ENCODE measurements at regions not wholly inside any gene's neighbourhood (a gene's known extent, or its start where the extent isn't known, plus 50 kb on each side); places are given as distances from the start of the nearest gene placed in this dataset.

DNA sequence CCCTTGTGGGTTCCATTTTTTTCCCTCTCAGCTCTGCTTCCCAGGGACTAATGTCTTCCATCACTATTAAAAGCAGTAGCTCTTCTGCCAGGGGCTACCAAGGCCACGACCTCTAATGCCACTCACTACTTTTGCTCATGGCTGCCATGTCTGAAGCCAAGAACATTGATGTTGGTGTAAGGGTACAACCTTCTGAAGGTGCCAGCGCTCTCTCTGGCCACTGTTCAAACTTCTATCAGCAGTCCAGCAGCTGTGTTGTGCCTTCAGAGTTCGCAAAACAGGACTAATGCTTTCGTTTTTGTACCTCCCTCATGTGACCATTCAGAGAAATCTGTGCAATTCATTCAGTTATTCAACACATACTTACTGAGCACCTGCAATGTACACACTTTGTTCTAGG is 121.5 kb upstream of the ENPEP start:
- H3K4me1 ChIP-seq = peaks cover 0 to 6% (median 0%) of the 10 kb centered on the region in 12 donors
- DNase-seq (no peak), ATAC-seq (peak in 1 of 4 donors; percentile 20)
- H3K36me3 ChIP-seq = no peaks in the 10 kb centered on the region
- intact Hi-C loops (cut with DNase I) = no loop called here
- H3K27me3 ChIP-seq = no peaks in the 10 kb centered on the region
- H3K9me3 ChIP-seq = no peaks in the 10 kb centered on the region
- TF ChIP-seq, protein P1, sequence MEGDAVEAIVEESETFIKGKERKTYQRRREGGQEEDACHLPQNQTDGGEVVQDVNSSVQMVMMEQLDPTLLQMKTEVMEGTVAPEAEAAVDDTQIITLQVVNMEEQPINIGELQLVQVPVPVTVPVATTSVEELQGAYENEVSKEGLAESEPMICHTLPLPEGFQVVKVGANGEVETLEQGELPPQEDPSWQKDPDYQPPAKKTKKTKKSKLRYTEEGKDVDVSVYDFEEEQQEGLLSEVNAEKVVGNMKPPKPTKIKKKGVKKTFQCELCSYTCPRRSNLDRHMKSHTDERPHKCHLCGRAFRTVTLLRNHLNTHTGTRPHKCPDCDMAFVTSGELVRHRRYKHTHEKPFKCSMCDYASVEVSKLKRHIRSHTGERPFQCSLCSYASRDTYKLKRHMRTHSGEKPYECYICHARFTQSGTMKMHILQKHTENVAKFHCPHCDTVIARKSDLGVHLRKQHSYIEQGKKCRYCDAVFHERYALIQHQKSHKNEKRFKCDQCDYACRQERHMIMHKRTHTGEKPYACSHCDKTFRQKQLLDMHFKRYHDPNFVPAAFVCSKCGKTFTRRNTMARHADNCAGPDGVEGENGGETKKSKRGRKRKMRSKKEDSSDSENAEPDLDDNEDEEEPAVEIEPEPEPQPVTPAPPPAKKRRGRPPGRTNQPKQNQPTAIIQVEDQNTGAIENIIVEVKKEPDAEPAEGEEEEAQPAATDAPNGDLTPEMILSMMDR (IDR thresholded peaks at IDR 0.05) = no peak
- no peak for TF ChIP-seq POLR2A (IDR thresholded peaks at IDR 0.05)
- peak overlapping the region in 1 of 12 donors; percentile 13 for H3K4me3 ChIP-seq
- WGBS, 4 donors = 32 to 62% (median 55%) methylated on average over 4 of the region's 4 CpGs
- no peak overlapping the region for H3K27ac ChIP-seq

DNA sequence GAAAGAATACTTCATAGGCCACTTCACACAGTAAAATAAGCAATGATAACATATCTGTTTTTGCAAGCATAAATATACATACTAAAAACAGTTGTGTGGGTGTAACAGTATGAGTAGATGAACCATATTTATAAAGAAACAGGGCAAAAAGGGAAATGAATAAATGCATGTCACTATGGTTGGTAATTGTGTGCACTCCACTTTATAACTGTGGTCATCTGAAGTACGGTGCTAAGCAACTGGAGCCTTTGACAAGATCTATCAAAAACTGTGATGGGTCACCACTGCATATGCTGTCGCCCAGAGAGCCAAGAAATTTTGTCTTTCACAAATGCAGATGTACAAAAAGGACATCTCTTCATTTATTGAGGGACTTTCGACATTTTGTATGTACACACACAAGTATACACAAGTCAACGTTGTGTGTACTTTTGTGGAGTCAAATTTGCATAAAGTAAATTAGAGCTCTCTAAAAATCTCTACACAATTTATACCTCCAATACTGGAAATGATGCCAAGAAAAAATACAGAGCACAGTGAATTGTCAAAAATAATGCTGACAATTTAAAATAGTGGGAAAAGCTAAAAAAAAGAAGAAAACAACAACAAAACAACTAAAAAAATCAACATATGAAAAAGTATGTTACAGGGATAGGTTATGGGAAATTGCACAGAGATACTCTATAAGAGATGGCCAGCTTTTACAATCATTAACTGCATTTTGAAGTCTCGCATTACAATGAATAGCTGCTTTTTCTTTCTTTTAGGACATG is 123.1 kb upstream of the ENPEP start:
- Histone ChIP-seq H3K4me1 (peaks cover 0 to 6% (median 0%) of the 10 kb centered on the region in 12 donors), H3K27ac (no peak overlapping the region), H3K9me3 (no peaks in the 10 kb centered on the region), H3K36me3 (no peaks in the 10 kb centered on the region), H3K27me3 (no peaks in the 10 kb centered on the region), H3K4me3 (no peak overlapping the region)
- no peak for TF ChIP-seq POLR2A (IDR thresholded peaks at IDR 0.05)
- TF ChIP-seq, protein P1 (IDR thresholded peaks at IDR 0.05) = no peak
- ATAC-seq = no peak
- intact Hi-C loops (cut with DNase I) = no loop called here
- 77 to 83% (median 79%) methylated on average over 5 of the region's 5 CpGs for WGBS, 4 donors
- DNase-seq = no peak

DNA sequence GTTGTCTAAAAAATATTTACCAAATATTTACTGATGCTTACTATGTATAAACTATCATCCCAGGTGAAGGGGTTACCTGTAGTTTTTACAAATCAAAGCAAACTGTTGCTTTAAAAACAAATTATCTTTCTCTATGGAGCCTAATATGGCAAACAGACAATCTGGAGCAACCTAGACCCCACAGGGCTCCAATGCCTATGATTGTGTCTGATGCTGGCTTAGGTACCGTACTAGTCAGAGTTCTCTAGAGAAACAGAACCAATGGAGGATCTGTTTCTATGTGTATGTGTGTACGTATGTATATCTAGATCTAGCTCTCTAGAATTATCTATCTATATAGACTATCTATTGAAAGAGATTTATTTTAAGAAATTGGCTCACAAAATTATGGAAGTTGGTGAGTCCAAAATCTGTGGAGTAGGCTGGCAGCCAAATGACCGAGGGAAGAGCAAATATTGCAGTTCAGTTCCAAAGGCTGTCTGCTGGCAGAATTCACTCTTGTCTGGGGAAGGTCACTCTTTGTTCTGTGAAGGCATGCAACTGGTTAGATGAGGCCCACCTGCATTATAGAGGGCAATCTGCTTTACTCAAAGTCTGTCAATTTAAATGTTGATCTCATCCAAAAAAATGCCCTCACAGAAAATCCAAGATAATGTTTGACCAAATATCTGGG is 127.1 kb upstream of the ENPEP start:
- intact Hi-C loops (cut with DNase I) = loop anchor here in 6 of 10 donors (10.0 kb wide), 2 partner anchors 156 to 166 kb away; no protein-coding TSS in a partner anchor
- TF ChIP-seq POLR2A (IDR thresholded peaks at IDR 0.05) = no peak
- TF ChIP-seq, protein P1 (IDR thresholded peaks at IDR 0.05) = no peak

DNA sequence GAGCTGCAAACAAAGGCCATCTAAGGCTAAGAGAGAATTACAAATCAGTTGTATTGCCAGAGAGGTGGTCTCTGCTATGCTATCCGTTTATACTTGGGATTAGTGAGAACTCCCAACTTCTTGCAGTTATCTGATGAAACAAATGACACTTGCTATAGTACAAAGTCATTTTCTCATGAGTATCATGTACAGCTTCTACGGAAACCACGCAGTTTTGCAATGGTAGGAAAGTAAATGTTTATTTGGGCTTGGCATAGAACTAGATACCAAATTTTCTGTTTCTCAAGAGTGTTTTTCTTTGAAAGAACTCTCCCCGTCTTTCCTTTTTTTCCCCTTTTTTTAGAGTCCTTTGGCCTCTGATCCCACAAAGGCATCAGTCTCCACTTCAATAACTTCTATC is 128.2 kb upstream of the ENPEP start:
- ATAC-seq = no peak
- 53 to 79% (median 66%) methylated on average over 4 of the region's 4 CpGs for WGBS, 4 donors
- intact Hi-C loops (cut with DNase I) = loop anchor here in 6 of 10 donors (10.0 kb wide), 2 partner anchors 157 to 167 kb away; no protein-coding TSS in a partner anchor

More for the DNA sequence above, 127.1 kb upstream of the ENPEP start:
- ATAC-seq = no peak
- Histone ChIP-seq H3K27me3 (no peaks in the 10 kb centered on the region), H3K4me1 (no peaks in the 10 kb centered on the region), H3K27ac (no peak overlapping the region), H3K36me3 (no peaks in the 10 kb centered on the region), H3K9me3 (no peaks in the 10 kb centered on the region), H3K4me3 (no peak overlapping the region)
- DNase-seq = no peak
- 74 to 83% (median 78%) methylated on average over 3 of the region's 3 CpGs for WGBS, 4 donors

More for the DNA sequence above, 128.2 kb upstream of the ENPEP start:
- H3K4me1 ChIP-seq = no peaks in the 10 kb centered on the region
- no peak for DNase-seq
- H3K4me3 ChIP-seq = no peak overlapping the region
- H3K27ac ChIP-seq = no peak overlapping the region
- no peaks in the 10 kb centered on the region for H3K9me3 ChIP-seq
- H3K27me3 ChIP-seq = no peaks in the 10 kb centered on the region
- H3K36me3 ChIP-seq = no peaks in the 10 kb centered on the region
- TF ChIP-seq, protein P1 (IDR thresholded peaks at IDR 0.05) = no peak
- no peak for TF ChIP-seq POLR2A (IDR thresholded peaks at IDR 0.05)

All from heart left ventricle (tissue), 16 donors.